IPS DF 4.7 (cell line): ENCODE measurements at regions not wholly inside any gene's neighbourhood (a gene's known extent, or its start where the extent isn't known, plus 50 kb on each side); places are given as distances from the start of the nearest gene placed in this dataset.

Experiments used
- DNase-seq: peaks from one replicate; pipeline ENCODE4 v3.0.0-alpha.2; 2013; ENCODE audit warnings: low spot score; ENCODE audit errors: extremely low read depth

DNA sequence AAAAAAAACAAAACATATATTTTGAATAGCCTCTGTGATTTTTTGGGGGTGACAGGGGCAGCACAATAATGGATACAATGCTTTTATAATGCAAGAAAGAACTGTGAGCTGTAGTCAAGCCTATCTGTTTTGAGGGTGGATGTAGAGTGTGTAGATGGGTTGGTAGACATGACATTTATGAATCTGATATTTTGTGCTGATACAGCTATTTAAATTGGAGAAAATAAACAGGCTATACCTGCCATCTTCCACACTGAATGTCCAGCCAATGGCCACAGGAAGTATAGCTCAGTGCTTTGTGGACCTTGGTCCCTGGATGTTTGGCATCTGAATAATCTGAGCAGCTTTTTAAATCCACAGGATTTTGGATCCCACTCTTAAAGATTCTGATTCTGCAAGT lies 175.0 kb downstream of the NEDD1 start:
- DNase-seq = no peak

- no peak for DNase-seq
These were observed 186.2 kb downstream of the NEDD1 start for GRCh38 chr12:97093187-97093683.

DNA sequence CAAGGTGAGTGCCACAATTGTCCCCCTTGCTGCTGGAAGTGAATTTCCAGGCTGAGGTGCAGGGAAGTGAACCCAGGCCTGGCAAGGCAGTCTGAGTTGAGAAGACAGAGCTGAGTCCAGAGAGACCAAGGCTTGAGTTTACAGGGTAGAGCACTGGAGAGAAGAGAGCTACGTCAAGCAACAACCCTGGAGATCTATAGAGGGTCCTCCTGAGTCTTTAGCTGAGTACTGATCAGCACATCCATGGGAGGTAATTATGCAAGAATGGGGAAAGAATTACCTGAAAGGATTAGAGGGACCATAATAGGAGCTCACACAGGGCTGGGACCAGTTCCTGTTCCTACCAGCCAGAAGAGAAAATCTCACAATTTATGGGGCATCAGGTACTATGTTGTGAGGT lies 190.7 kb downstream of the NEDD1 start:
- DNase-seq = no peak

DNA sequence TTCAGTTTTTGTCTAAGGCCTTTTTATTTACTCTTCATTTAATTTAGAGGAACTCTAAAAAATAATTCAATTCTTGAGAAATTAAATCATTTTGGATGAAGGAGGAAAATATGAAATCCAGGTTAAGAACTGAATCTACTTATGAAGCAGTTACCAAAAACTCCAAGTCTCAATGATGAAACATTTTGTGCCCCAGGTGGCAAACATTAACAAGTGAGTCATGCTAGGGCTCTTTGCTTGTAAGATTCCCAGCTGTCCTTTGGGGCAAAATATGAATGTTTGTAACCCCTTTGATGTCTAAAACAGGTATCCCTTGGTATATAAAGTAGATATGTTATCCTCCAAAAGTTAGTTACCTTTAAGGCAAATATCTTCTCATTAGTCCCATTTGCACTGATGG lies 202.4 kb downstream of the NEDD1 start:
- DNase-seq = no peak

DNA sequence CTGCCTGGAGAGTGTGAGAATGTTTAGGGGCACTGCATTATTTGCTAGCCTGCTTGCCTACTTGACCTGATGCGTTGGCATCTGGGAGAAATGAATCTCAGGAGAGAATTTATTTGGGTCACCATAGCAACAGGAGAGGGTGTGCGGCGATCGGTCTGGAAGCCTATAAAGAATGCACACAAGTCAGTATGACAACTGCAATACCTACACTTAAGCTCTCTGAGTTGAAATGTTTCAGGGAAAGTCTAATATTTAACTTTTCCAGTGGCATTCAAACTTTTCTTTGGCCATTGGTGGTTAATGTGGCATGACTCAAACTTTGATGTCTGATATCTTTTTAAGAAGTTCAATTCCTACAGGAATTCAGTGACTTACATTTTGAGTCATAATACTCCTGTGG lies 205.1 kb downstream of the NEDD1 start:
- DNase-seq = no peak

DNA sequence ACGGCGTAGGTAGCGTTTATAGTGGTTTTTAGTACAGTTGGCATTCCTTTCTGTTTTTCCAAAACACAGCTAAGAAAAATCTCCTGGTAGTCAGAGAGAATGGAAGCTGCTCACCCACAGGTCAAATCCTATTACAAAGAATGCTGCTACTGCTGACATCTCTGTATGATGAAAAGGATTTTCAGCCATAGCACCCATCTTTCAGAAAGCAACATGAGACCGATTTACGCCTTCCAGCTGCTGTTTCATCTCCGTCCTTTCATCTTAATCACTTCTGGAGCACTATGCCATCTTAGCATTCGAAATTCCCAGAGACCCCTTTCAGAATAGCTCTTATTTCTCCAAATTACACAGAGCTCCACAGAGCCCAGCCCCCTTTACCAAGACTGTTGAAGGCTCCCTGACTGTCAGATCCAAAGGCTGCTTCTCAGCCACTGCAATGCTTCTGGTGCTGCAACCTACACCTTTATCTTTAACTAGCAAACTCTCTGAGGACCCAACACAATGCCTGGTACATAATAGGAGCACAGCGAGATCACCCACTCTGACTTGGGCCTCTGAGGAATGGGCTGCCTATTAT lies 211.8 kb downstream of the NEDD1 start:
- no peak for DNase-seq

- DNase-seq = no peak
These were observed 220.0 kb downstream of the NEDD1 start for GRCh38 chr12:97127061-97127460.

DNA sequence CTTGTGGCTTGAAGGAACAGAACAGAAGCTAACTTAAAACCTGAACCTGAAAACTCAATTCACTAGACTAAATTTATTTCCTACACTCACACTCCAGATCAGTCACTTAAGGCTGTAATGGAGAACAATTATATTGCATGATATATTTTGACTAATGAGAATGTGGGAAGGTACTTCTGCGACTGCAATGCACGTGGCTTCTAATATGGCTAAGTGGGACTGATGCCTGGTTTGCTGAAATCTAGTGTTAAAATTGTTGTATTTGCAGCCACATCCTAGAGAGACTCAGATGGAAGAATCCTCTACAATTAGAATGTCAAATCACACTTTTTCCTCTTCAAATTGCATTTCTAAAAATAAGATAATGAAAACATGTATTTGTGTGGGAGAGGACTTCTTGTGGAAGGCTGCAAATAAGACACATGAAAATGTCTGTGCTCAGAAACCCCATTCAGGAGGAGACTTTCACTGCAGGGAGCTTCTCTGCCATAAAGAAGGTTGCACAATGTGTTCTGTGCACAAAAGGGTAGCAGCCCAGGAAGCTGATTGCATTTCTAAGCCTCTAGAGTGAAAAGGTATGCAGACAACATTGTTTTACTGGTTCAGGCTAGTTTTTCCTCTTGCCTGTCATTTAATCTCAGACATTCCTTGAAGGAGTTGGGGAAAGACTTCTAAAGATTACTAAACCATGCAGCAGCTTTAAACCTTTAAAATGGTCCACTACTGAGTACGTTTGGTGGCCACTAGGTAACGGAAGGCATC lies 224.3 kb downstream of the NEDD1 start:
- DNase-seq = peak; percentile 88

GRCh38 chr12:97132270-97132669 lies 225.2 kb downstream of the NEDD1 start:
- no peak for DNase-seq

- no peak for DNase-seq
These were observed 227.4 kb downstream of the NEDD1 start for GRCh38 chr12:97134495-97134894.

DNA sequence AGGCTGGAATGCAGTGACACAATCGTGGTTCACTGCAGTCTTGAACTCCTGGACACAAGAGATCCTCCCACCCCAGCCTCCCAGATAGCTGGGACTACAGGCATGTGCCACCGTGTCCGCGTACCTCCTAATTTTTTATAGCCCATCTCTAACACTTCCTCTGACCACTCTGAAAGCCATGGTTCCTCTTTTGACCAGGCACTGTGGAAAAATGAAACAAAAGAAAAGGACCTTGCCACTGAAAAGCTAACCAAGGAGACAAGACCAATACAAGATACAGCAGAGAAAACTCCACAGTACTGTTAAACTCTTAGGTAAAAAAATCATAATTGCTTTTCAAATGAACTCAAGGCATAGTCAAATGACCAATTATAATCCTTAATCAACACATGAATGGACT lies 233.3 kb downstream of the NEDD1 start:
- no peak for DNase-seq

DNA sequence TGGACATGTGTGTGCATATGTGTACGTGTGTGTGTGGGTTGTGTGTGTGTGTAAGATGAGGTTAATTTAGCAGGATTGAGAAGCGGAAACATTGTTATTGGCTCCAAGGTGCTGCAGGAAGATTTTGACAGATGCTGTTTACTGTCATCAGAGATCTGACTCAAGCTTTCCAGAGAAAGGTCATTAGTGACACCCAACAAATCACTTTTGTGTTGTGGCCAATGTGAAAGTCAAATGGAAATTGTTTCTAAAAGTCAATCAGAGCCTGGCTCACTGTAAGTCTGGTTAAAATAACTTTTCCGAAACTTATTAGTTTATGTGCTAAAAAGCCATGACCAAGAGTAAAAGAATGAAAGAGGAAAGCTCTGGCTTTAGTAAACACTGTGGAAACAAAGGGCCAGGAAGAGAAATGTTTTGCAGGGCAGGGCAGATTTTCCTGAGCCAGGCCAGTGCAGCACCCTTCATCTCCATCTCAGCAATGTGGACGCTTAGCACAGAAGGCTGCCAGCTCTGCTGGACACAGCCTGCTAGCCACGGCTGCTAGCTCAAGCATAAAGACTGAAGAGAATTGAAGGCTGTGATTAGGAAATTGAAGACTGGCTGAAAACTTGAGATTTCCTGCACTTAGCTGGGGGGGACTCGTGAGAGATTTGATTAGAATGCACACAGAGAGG lies 235.8 kb downstream of the NEDD1 start:
- DNase-seq = no peak

- DNase-seq = peak; percentile 81
These were observed 242.0 kb downstream of the NEDD1 start for GRCh38 chr12:97148941-97149559.

DNA sequence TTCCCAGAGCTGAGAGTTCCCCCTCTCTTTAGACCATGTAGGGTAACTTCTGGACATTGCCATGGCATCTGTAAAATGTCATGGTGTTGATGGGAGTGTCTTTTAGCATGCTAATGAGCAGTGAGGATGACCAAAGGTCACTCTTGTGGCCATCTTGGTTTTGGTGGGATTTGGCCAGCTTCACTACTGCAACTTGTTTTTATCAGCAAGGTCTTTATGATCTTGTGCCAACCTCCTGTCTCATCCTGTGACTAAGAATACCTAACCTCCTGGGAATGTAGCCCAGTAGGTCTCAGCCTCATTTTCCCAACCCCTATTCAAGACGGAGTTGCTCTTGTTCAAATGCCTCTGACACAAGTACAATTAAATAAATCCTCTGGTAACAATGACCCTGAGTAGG lies 244.4 kb downstream of the NEDD1 start:
- DNase-seq = no peak

DNA sequence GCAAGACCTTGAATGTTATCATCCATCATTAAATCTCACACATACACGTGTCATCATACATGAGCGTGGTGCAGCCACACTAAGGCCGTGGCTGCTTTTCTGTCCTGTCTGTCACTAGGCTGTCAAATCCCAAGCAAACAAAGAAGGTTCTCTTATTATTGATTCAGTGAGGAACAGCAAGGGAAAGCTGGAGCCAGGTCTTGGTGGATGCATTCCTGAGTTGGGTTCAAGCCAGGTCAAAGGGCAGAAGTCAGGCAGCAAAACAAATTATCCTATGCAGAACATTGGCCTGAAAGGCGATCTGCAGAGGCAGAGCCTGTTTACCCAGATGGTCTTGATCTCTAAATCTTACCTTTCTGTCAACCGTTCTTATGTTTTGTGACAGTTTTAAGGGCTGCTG lies 252.3 kb downstream of the NEDD1 start:
- no peak for DNase-seq

GRCh38 chr12:97160277-97160676 lies 253.2 kb downstream of the NEDD1 start:
- no peak for DNase-seq

DNA sequence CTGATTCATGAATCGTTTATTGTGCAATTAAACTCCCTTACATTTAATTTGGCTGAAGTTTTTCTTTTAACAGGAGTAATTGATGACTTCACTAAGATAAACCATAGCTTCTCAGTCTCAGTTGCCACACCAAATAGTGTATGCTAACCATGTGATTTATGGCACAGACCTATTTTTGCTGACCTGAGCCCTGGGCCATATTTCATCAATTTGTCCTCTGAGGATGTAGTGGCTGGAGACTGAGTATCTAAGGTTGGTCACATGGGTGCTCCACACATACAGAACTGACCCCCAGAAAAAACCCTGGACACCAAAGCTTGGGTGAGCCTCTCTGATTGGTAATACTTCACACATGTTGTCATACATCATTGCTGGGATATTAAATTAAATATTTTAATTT lies 255.1 kb downstream of the NEDD1 start:
- no peak for DNase-seq

GRCh38 chr12:97164936-97165335 lies 257.9 kb downstream of the NEDD1 start:
- DNase-seq = no peak

- no peak for DNase-seq
These were observed 260.5 kb downstream of the NEDD1 start for GRCh38 chr12:97167598-97167997.

GRCh38 chr12:97168804-97169203 lies 261.7 kb downstream of the NEDD1 start:
- no peak for DNase-seq

GRCh38 chr12:97169889-97170567 lies 263.0 kb downstream of the NEDD1 start:
- DNase-seq = no peak
